ENCODE measurements at regions not wholly inside any gene's neighbourhood (a gene's known extent, or its start where the extent isn't known, plus 50 kb on each side); places are given as distances from the start of the nearest gene placed in this dataset.
A peak's percentile ranks its signal among the peaks of the same experiment; 100 is the strongest.
"Not testable (repeated sequence)": the region's sequence is repeated elsewhere in the genome, so short reads cannot be mapped to it uniquely, and the experiment has no call there.

DNA sequence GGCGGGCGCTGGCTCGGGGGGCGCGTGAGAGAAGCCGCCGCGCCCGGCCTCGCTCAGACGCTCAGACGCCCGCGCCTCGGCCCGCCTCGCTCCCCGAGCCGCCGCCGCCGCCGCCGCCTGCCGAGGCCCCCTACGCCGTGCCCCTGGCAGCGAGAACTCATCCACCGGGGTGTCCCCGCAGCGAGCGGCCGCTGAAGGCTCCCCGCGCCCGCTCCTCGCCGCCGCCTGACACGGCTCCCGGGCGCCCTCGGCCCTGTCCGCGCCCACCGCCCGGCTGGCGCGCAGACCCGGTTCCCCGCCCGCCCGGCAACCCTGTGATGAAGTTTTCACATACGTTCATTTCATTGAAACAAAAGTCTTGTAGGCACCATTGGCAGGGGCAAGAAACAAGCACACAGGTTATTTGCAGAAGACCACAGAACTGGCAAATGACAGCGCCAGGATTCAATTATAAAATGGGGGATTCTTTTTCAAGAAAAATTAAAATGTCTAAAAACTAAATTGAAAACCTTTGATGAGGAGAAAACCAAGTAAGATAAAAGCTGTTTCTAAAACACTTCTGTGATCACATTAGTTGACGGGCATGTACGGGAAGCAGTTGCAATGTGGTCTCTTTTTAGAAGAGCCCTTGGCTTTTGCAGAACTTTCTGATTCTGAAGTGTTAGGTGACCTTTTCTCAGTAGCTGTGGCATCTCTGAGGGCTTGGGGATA lies 50.5 kb upstream of the TUBA3D start:
- Mint-ChIP-seq H3K4me1 (ENCODE audit: unreplicated experiment) (peaks cover 4% of the 10 kb centered on the region), H3K27me3 (ENCODE audit: unreplicated experiment) (peaks cover 88% of the 10 kb centered on the region), H3K36me3 (ENCODE audit: unreplicated experiment) (no peaks in the 10 kb centered on the region), H3K4me3 (ENCODE audit: unreplicated experiment) (peak overlapping the region; percentile 24), H3K9me3 (ENCODE audit: unreplicated experiment) (peaks cover 7% of the 10 kb centered on the region), H3K27ac (ENCODE audit: unreplicated experiment) (no peak overlapping the region)
- TF ChIP-seq CTCF (IDR thresholded peaks at IDR 0.05), result no peak
- no peak for DNase-seq (ENCODE audit: extremely low spot score, unreplicated experiment)

DNA sequence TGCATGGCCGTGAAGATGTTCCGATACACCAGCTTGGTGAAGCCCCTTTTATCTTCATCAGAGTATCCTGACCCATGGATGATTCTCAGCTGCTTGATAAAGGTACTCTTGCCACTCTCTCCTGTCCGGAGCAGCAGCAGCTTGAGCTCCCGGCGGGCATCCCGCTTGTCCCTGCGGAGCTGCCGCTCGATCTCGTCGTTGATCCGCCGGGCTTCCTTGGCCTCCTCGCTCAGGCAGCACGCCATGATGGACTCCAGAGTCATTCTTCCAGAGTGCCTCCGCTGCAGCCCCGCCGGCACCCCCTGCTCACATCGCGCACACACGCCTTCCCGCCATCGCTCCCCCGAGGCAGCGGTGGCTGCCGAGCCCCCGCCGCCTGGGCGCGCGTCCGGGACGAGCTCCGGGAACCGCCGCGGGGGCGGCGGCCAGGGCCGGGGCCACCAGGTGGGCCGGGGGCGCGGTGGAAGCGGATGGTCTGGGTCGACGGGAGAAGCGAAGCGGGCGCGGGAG lies 51.3 kb upstream of the TUBA3D start:
- Mint-ChIP-seq H3K27me3 (ENCODE audit: unreplicated experiment) (peaks cover 89% of the 10 kb centered on the region), H3K4me3 (ENCODE audit: unreplicated experiment) (peak overlapping the region; percentile 58)
- H3K9me3 Mint-ChIP-seq (ENCODE audit: unreplicated experiment); H3K4me1 Mint-ChIP-seq (ENCODE audit: unreplicated experiment); H3K27ac Mint-ChIP-seq (ENCODE audit: unreplicated experiment); DNase-seq (ENCODE audit: extremely low spot score, unreplicated experiment); H3K36me3 Mint-ChIP-seq (ENCODE audit: unreplicated experiment): not testable (repeated sequence)

DNA sequence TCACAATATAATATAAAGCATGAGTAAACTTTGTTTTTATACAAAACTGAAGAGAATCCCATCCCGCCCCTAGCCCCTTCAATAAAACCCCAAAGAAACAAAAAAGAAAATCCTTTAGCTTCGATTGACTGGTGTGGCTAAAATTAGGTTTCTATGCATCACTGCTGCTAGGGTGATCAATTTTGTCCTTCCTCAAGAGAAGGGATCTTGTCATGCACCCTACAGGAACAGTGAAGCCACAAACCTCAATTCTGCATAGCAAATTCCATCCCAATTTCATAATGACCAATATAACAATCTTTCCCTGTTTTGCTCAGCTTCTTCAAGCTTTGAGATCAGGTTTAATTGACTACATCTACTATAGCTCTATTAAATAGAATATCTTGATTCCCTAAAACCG lies 55.2 kb upstream of the TUBA3D start:
- H3K27ac Mint-ChIP-seq (ENCODE audit: unreplicated experiment); DNase-seq (ENCODE audit: extremely low spot score, unreplicated experiment); H3K4me3 Mint-ChIP-seq (ENCODE audit: unreplicated experiment); H3K4me1 Mint-ChIP-seq (ENCODE audit: unreplicated experiment); H3K36me3 Mint-ChIP-seq (ENCODE audit: unreplicated experiment); H3K9me3 Mint-ChIP-seq (ENCODE audit: unreplicated experiment): not testable (repeated sequence)
- H3K27me3 Mint-ChIP-seq (ENCODE audit: unreplicated experiment), result peaks cover 80% of the 10 kb centered on the region

GRCh38 chr2:131419441-131419840 lies 55.5 kb upstream of the RAB6D start:
- no peak for TF ChIP-seq CTCF (IDR thresholded peaks at IDR 0.05)
- Mint-ChIP-seq H3K36me3 (ENCODE audit: unreplicated experiment) (no peaks in the 10 kb centered on the region), H3K27ac (ENCODE audit: unreplicated experiment) (no peak overlapping the region), H3K4me3 (ENCODE audit: unreplicated experiment) (no peak overlapping the region), H3K27me3 (ENCODE audit: unreplicated experiment) (peaks cover 84% of the 10 kb centered on the region), H3K4me1 (ENCODE audit: unreplicated experiment) (no peaks in the 10 kb centered on the region), H3K9me3 (ENCODE audit: unreplicated experiment) (peaks cover 6% of the 10 kb centered on the region)
- DNase-seq (ENCODE audit: extremely low spot score, unreplicated experiment), result no peak

DNA sequence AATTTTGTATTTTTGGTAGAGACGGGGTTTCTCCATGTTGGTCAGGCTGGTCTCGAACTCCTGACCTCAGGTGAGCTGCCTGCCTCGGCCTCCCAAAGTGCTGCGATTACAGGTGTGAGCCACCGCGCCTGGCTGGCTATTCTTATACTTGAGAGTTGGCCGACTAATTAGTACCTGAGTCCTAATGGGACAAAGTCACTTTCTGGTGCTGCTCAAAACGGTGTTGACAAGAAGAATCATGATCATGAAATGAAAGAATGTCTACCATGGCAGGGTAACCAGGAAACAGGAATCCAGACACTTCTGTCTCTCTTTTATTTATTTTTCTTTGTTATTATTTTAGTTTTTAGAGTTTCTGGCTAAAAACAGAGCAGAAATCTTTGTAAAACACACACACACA lies 54.7 kb upstream of the RAB6D start:
- no peak overlapping the region for H3K27ac Mint-ChIP-seq (ENCODE audit: unreplicated experiment)
- no peaks in the 10 kb centered on the region for H3K36me3 Mint-ChIP-seq (ENCODE audit: unreplicated experiment)
- H3K9me3 Mint-ChIP-seq (ENCODE audit: unreplicated experiment), result no peaks in the 10 kb centered on the region
- no peaks in the 10 kb centered on the region for H3K4me1 Mint-ChIP-seq (ENCODE audit: unreplicated experiment)
- no peak for DNase-seq (ENCODE audit: extremely low spot score, unreplicated experiment)
- no peak overlapping the region for H3K4me3 Mint-ChIP-seq (ENCODE audit: unreplicated experiment)
- no peak for TF ChIP-seq CTCF (IDR thresholded peaks at IDR 0.05)
- peaks cover 76% of the 10 kb centered on the region for H3K27me3 Mint-ChIP-seq (ENCODE audit: unreplicated experiment)

DNA sequence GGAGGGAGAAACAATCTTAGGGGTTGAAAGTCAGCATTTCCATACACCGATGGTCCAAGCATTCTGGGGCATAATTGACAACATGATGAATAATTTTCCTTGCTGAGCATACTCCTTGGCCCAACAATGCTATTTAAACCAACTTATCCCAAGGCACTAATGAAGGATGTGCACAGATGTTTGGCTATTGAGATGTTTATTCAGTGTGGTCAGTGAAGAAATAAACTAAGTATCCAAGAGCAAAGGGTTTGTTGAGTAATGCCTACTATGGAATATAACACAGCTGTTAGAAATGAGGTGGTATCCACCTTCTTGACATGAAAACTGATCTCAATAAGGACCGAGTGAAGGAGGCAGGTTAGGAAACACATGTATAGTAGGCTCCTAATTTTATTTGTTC lies 53.9 kb upstream of the RAB6D start:
- Mint-ChIP-seq H3K27me3 (ENCODE audit: unreplicated experiment) (peaks cover 75% of the 10 kb centered on the region), H3K27ac (ENCODE audit: unreplicated experiment) (no peak overlapping the region), H3K9me3 (ENCODE audit: unreplicated experiment) (no peaks in the 10 kb centered on the region), H3K36me3 (ENCODE audit: unreplicated experiment) (no peaks in the 10 kb centered on the region), H3K4me3 (ENCODE audit: unreplicated experiment) (no peak overlapping the region), H3K4me1 (ENCODE audit: unreplicated experiment) (no peaks in the 10 kb centered on the region)
- DNase-seq (ENCODE audit: extremely low spot score, unreplicated experiment), result no peak
- no peak for TF ChIP-seq CTCF (IDR thresholded peaks at IDR 0.05)
